Anterior cingulate cortex (tissue), 58 donors: ENCODE measurements at regions not wholly inside any gene's neighbourhood (a gene's known extent, or its start where the extent isn't known, plus 50 kb on each side); places are given as distances from the start of the nearest gene placed in this dataset.

Experiments
- DNase-seq, 58 donors: peaks; one replicate each; lab custom pipeline; 2025; lab: John Stamatoyannopoulos, UW

- DNase-seq, result peak in 9 of 58 donors; percentile 1 to 20 (median 8)
Measured at GRCh38 chr12:97173688-97174410, 266.8 kb downstream of the NEDD1 start.

GRCh38 chr12:97177481-97177880, 270.4 kb downstream of the NEDD1 start:
- DNase-seq, result no peak

GRCh38 chr12:97181571-97182265, 274.7 kb downstream of the NEDD1 start:
- no peak for DNase-seq

- no peak for DNase-seq
Measured at GRCh38 chr12:97182769-97183168, 275.7 kb downstream of the NEDD1 start.

GRCh38 chr12:97184127-97184773, 277.2 kb downstream of the NEDD1 start:
- DNase-seq, result no peak

GRCh38 chr12:97185567-97185966, 277.0 kb upstream of the RMST start:
- DNase-seq, result no peak

- no peak for DNase-seq
Measured at GRCh38 chr12:97194546-97194945, 268.1 kb upstream of the RMST start.

GRCh38 chr12:97200181-97200580, 262.4 kb upstream of the RMST start:
- DNase-seq, result no peak

GRCh38 chr12:97203408-97203807, 259.2 kb upstream of the RMST start:
- no peak for DNase-seq

- no peak for DNase-seq
Measured at GRCh38 chr12:97209997-97210396, 252.6 kb upstream of the RMST start.

GRCh38 chr12:97211416-97211930, 251.1 kb upstream of the RMST start:
- DNase-seq, result no peak

- DNase-seq, result no peak
Measured at GRCh38 chr12:97216848-97217247, 245.8 kb upstream of the RMST start.

GRCh38 chr12:97222391-97222790, 240.2 kb upstream of the RMST start:
- no peak for DNase-seq

GRCh38 chr12:97223419-97223818, 239.2 kb upstream of the RMST start:
- no peak for DNase-seq

GRCh38 chr12:97229004-97229403, 233.6 kb upstream of the RMST start:
- DNase-seq, result no peak

GRCh38 chr12:97235102-97235501, 227.5 kb upstream of the RMST start:
- DNase-seq, result no peak

- no peak for DNase-seq
Measured at GRCh38 chr12:97246368-97246767, 216.2 kb upstream of the RMST start.

GRCh38 chr12:97250483-97250882, 212.1 kb upstream of the RMST start:
- DNase-seq, result no peak

GRCh38 chr12:97257726-97258125, 204.9 kb upstream of the RMST start:
- peak in 1 of 58 donors; percentile 1 for DNase-seq

GRCh38 chr12:97259098-97259497, 203.5 kb upstream of the RMST start:
- no peak for DNase-seq

- DNase-seq, result peak in 2 of 58 donors; percentile 4 to 5
Measured at GRCh38 chr12:97260786-97261185, 201.8 kb upstream of the RMST start.
